Hepatocyte (in vitro differentiated cells): ENCODE measurements at regions not wholly inside any gene's neighbourhood (a gene's known extent, or its start where the extent isn't known, plus 50 kb on each side); places are given as distances from the start of the nearest gene placed in this dataset.
"Not testable (repeated sequence)": the region's sequence is repeated elsewhere in the genome, so short reads cannot be mapped to it uniquely, and the experiment has no call there.

Experiments used
- EZH2 ChIP-seq: fragments of 200-600 bp; sonication (generic); IDR thresholded peaks from 2 replicates; pipeline ENCODE4 v1.6.1; 2016; ENCODE audit warnings: antibody characterized with exemption, mild to moderate bottlenecking, borderline replicate concordance
- EZH2phosphoT487 ChIP-seq: fragments of 200-600 bp; sonication (generic); IDR thresholded peaks from one replicate; pipeline ENCODE4 v1.6.1; 2018; ENCODE audit warnings: antibody characterized with exemption, mild to moderate bottlenecking, low read depth, moderate library complexity; ENCODE audit not compliant: unreplicated experiment, severe bottlenecking
- TF ChIP-seq, protein P1 (sequence below): fragments of 200-600 bp; sonication (generic); IDR thresholded peaks from 2 replicates; pipeline ENCODE4 v1.5.1; 2016; ENCODE audit warnings: antibody characterized with exemption, mild to moderate bottlenecking; ENCODE audit not compliant: poor library complexity

DNA sequence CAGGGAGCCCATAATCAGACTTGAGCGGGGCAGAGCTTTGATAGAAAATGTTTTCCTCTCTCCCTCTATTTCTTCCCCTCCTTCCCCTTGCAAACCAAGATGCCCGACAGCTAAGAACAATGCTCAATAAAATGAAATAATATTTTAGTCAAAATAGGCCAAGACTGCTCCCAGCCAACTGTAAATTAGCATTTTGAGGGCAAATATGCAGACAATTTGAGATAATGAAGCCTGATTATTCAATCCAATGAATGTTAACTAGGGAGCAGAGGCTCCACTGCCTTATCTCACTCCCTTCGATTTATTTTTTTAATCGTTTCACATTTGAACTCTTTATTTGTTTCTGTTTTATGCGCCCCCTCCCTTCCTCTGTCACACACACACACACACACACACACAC lies 67.8 kb upstream of the PLGLB1 start:
- TF ChIP-seq, protein P1, sequence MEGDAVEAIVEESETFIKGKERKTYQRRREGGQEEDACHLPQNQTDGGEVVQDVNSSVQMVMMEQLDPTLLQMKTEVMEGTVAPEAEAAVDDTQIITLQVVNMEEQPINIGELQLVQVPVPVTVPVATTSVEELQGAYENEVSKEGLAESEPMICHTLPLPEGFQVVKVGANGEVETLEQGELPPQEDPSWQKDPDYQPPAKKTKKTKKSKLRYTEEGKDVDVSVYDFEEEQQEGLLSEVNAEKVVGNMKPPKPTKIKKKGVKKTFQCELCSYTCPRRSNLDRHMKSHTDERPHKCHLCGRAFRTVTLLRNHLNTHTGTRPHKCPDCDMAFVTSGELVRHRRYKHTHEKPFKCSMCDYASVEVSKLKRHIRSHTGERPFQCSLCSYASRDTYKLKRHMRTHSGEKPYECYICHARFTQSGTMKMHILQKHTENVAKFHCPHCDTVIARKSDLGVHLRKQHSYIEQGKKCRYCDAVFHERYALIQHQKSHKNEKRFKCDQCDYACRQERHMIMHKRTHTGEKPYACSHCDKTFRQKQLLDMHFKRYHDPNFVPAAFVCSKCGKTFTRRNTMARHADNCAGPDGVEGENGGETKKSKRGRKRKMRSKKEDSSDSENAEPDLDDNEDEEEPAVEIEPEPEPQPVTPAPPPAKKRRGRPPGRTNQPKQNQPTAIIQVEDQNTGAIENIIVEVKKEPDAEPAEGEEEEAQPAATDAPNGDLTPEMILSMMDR = not testable (repeated sequence)
- TF ChIP-seq EZH2, EZH2phosphoT487: not testable (repeated sequence)
